Suprapubic skin (tissue), 4 donors: ENCODE measurements at regions not wholly inside any gene's neighbourhood (a gene's known extent, or its start where the extent isn't known, plus 50 kb on each side); places are given as distances from the start of the nearest gene placed in this dataset.

Source experiments
- CTCF ChIP-seq, 2 donors: fragments of 200-600 bp in 1 of 2; fragments of 450-650 bp in 1 of 2; sonication (generic) in 1 of 2; IDR thresholded peaks; one replicate each; pipeline ENCODE4 v1.5.1; 2016 to 2019; ENCODE audit warnings: antibody characterized with exemption in 2 of 2, mild to moderate bottlenecking in 1 of 2, moderate library complexity in 1 of 2
- POLR2A ChIP-seq, 2 donors: fragments of 450-650 bp; IDR thresholded peaks; one replicate each; pipeline ENCODE4 v1.6.1; 2017; ENCODE audit warnings: antibody characterized with exemption in 2 of 2, mild to moderate bottlenecking in 2 of 2, moderate library complexity in 2 of 2
- POLR2AphosphoS5 ChIP-seq, 3 donors: sonication (generic); formaldehyde crosslinking; IDR thresholded peaks; one replicate each; pipeline ENCODE4 v1.6.1; 2017; ENCODE audit warnings: antibody characterized with exemption in 3 of 3

GRCh38 chr3:145190761-145191160, 970.2 kb downstream of the PLOD2 start:
- TF ChIP-seq CTCF (IDR thresholded peaks at IDR 0.05) (no peak), POLR2AphosphoS5 (IDR thresholded peaks at IDR 0.05) (no peak), POLR2A (IDR thresholded peaks at IDR 0.05) (no peak)
